ENCODE measurements at regions not wholly inside any gene's neighbourhood (a gene's known extent, or its start where the extent isn't known, plus 50 kb on each side); places are given as distances from the start of the nearest gene placed in this dataset.

- no peak for DNase-seq (ENCODE audit: low spot score)
- ATAC-seq (ENCODE audit: low read depth), result no peak
- TF ChIP-seq, protein P1, sequence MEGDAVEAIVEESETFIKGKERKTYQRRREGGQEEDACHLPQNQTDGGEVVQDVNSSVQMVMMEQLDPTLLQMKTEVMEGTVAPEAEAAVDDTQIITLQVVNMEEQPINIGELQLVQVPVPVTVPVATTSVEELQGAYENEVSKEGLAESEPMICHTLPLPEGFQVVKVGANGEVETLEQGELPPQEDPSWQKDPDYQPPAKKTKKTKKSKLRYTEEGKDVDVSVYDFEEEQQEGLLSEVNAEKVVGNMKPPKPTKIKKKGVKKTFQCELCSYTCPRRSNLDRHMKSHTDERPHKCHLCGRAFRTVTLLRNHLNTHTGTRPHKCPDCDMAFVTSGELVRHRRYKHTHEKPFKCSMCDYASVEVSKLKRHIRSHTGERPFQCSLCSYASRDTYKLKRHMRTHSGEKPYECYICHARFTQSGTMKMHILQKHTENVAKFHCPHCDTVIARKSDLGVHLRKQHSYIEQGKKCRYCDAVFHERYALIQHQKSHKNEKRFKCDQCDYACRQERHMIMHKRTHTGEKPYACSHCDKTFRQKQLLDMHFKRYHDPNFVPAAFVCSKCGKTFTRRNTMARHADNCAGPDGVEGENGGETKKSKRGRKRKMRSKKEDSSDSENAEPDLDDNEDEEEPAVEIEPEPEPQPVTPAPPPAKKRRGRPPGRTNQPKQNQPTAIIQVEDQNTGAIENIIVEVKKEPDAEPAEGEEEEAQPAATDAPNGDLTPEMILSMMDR (IDR thresholded peaks at IDR 0.05; ENCODE audit: poor library complexity, severe bottlenecking), result no peak
- no peaks in the 10 kb centered on the region for H3K9me3 ChIP-seq (ENCODE audit: severe bottlenecking)
- no peak overlapping the region for H3K4me3 ChIP-seq (ENCODE audit: severe bottlenecking)
- no peaks in the 10 kb centered on the region for H3K27me3 ChIP-seq (ENCODE audit: insufficient read depth, poor library complexity, severe bottlenecking)
- H3K4me1 ChIP-seq (ENCODE audit: insufficient read depth, poor library complexity, severe bottlenecking), result no peaks in the 10 kb centered on the region
- H3K36me3 ChIP-seq (ENCODE audit: low read depth), result no peaks in the 10 kb centered on the region
- H3K27ac ChIP-seq (ENCODE audit: poor library complexity, severe bottlenecking), result no peak overlapping the region
Observed at GRCh38 chr1:230581446-230582079, 60.7 kb upstream of the COG2 start.

GRCh38 chr1:230578616-230579015 is 63.7 kb upstream of the COG2 start:
- ATAC-seq (ENCODE audit: low read depth) (no peak), DNase-seq (ENCODE audit: low spot score) (no peak)
- H3K9me3 ChIP-seq (ENCODE audit: severe bottlenecking), result no peaks in the 10 kb centered on the region
- no peaks in the 10 kb centered on the region for H3K27me3 ChIP-seq (ENCODE audit: insufficient read depth, poor library complexity, severe bottlenecking)
- no peaks in the 10 kb centered on the region for H3K36me3 ChIP-seq (ENCODE audit: low read depth)
- TF ChIP-seq, protein P1 (IDR thresholded peaks at IDR 0.05; ENCODE audit: poor library complexity, severe bottlenecking), result no peak
- no peak overlapping the region for H3K27ac ChIP-seq (ENCODE audit: poor library complexity, severe bottlenecking)
- H3K4me3 ChIP-seq (ENCODE audit: severe bottlenecking), result no peak overlapping the region
- no peaks in the 10 kb centered on the region for H3K4me1 ChIP-seq (ENCODE audit: insufficient read depth, poor library complexity, severe bottlenecking)

GRCh38 chr1:230577537-230577936 is 64.7 kb upstream of the COG2 start:
- no peak overlapping the region for H3K4me3 ChIP-seq (ENCODE audit: severe bottlenecking)
- peaks cover 5% of the 10 kb centered on the region for H3K4me1 ChIP-seq (ENCODE audit: insufficient read depth, poor library complexity, severe bottlenecking)
- H3K27me3 ChIP-seq (ENCODE audit: insufficient read depth, poor library complexity, severe bottlenecking), result no peaks in the 10 kb centered on the region
- no peaks in the 10 kb centered on the region for H3K9me3 ChIP-seq (ENCODE audit: severe bottlenecking)
- TF ChIP-seq, protein P1 (IDR thresholded peaks at IDR 0.05; ENCODE audit: poor library complexity, severe bottlenecking), result no peak
- H3K27ac ChIP-seq (ENCODE audit: poor library complexity, severe bottlenecking), result no peak overlapping the region
- no peaks in the 10 kb centered on the region for H3K36me3 ChIP-seq (ENCODE audit: low read depth)
- no peak for DNase-seq (ENCODE audit: low spot score)
- ATAC-seq (ENCODE audit: low read depth), result no peak

DNA sequence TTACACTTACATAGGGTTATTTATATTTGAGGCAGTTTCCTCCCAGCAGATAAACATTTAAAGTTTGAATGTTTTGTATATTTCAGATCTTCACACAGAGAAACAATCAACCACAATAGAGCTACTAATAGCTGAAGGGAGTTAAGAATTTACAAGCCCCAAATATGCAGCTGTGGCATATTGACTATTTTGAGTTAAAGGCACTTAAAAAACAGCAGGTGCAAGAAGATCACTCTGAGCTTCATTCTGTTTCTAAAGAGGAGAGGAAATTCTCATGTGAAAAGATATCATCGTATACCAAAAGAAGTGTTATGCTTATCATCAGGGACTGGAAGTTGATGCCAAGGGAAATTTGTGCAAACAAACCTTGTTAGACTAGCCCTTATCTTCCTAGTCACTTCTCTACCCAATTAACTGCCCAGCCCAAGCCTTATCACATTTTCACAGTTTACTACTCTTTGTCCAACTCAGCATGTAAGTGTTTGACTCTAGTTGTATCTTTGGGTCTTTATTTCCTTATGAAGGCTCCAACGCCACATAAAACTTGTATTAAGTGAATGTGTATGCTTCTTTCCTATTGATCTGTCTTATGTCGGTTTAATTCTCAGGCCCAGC is 66.3 kb upstream of the COG2 start:
- no peak for DNase-seq (ENCODE audit: low spot score)

More for the DNA sequence above, 66.3 kb upstream of the COG2 start:
- Histone ChIP-seq H3K36me3 (ENCODE audit: low read depth) (no peaks in the 10 kb centered on the region), H3K4me1 (ENCODE audit: insufficient read depth, poor library complexity, severe bottlenecking) (peaks cover 18% of the 10 kb centered on the region), H3K4me3 (ENCODE audit: severe bottlenecking) (no peak overlapping the region), H3K27me3 (ENCODE audit: insufficient read depth, poor library complexity, severe bottlenecking) (no peaks in the 10 kb centered on the region), H3K27ac (ENCODE audit: poor library complexity, severe bottlenecking) (no peak overlapping the region), H3K9me3 (ENCODE audit: severe bottlenecking) (no peaks in the 10 kb centered on the region)
- ATAC-seq (ENCODE audit: low read depth), result no peak
- TF ChIP-seq, protein P1 (IDR thresholded peaks at IDR 0.05; ENCODE audit: poor library complexity, severe bottlenecking), result no peak

Measured in RWPE2 (cell line).